Omental fat pad (tissue), 3 donors: ENCODE measurements at regions not wholly inside any gene's neighbourhood (a gene's known extent, or its start where the extent isn't known, plus 50 kb on each side); places are given as distances from the start of the nearest gene placed in this dataset.

Experiments
- ATAC-seq: fragments of 150-250 bp; one replicate; pipeline ENCODE4 v1.9.1; 2016; ENCODE audit warnings: mild to moderate bottlenecking, moderate library complexity; ENCODE audit not compliant: low FRiP score
- DNase-seq: peaks from one replicate; pipeline ENCODE4 v3.0.0-alpha.2; 2019; ENCODE audit warnings: low spot score
- TF ChIP-seq, protein P1 (sequence below), 3 donors: fragments of 450-650 bp; IDR thresholded peaks; one replicate each; pipeline ENCODE4 v1.5.1; 2016 to 2017; ENCODE audit warnings: antibody characterized with exemption in 3 of 3, mild to moderate bottlenecking in 3 of 3, moderate library complexity in 2 of 3

DNA sequence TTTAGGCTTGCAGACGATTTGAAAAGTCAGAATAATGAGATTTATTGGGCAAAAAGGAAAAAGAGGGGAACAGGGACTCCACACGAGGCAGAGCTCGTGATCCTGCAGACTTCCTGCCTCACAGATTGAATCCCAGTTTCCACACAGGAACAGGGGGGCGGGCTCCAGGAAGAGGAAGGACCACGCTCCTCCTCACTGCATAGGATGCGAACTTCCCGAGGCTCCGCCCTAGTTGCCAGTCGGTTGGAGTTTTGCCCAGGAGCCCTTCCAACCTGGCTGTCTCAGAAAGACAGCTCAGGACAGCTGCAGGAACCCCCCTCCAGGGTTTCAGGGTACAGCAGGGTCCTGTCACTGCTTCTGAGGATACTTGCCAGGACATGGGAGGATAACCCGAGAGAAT, 488.3 kb upstream of the ADARB2 start:
- TF ChIP-seq, protein P1, sequence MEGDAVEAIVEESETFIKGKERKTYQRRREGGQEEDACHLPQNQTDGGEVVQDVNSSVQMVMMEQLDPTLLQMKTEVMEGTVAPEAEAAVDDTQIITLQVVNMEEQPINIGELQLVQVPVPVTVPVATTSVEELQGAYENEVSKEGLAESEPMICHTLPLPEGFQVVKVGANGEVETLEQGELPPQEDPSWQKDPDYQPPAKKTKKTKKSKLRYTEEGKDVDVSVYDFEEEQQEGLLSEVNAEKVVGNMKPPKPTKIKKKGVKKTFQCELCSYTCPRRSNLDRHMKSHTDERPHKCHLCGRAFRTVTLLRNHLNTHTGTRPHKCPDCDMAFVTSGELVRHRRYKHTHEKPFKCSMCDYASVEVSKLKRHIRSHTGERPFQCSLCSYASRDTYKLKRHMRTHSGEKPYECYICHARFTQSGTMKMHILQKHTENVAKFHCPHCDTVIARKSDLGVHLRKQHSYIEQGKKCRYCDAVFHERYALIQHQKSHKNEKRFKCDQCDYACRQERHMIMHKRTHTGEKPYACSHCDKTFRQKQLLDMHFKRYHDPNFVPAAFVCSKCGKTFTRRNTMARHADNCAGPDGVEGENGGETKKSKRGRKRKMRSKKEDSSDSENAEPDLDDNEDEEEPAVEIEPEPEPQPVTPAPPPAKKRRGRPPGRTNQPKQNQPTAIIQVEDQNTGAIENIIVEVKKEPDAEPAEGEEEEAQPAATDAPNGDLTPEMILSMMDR (IDR thresholded peaks at IDR 0.05): no peak
- DNase-seq (no peak), ATAC-seq (no peak)

DNA sequence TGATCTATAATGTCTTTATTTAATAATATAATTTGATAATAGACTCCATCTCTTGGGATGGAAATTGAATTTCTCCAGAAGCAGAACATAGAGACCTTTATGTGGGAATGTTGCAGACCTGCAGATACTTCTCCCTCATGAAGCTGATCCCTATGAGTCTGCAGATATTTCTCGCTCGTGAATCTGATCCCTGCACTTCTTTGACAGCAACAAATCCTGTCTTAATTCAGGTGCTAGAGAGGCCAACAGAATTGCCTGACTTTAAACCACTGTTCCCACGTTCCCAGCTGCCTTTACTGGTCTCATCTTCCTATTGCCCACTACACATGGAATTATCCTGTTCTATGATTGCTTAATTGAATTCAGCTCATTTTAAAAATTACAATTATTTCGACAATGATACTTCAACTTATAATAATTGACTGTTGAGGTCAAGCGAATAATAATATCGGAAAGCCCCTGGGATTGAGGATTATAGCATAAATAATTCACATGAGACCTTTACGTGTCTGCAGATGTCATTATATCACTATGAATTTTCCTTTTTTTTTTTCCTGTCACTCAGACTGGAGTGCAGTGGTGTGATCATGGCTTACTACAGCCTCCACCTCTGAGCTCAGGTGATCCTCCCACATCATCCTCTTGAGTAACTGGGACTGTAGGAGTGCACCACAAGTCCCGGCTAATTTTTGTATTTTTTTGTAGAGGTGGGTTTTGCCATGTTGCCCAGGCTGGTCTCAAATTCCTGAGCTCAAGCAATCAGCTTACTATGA, 486.4 kb upstream of the ADARB2 start:
- TF ChIP-seq, protein P1 (IDR thresholded peaks at IDR 0.05): no peak
- DNase-seq (no peak), ATAC-seq (no peak)

- TF ChIP-seq, protein P1 (IDR thresholded peaks at IDR 0.05): no peak
- ATAC-seq (no peak), DNase-seq (no peak)
Observed at GRCh38 chr10:2222631-2223030, 485.3 kb upstream of the ADARB2 start.

DNA sequence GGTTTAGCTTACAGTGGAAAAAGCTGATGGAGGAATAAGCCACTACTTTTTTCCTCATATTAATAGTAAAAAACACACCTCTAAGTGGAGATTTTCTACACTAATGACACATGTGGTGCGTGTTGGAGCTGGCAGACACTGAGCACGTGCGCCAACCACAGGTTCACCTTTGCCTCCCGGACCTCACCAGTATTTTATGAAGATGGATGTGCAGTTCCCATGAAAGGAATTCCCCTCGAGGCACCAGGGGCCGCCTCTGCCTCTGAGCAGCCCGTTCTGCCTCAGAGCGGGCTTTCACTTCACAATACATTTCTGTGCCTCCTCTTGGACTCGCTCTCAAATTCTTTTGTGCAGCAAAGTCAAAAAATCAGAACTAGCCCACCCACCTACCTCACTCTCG, 477.5 kb upstream of the ADARB2 start:
- ATAC-seq (no peak), DNase-seq (no peak)
- TF ChIP-seq, protein P1 (IDR thresholded peaks at IDR 0.05): no peak

GRCh38 chr10:2214092-2214491, 476.8 kb upstream of the ADARB2 start:
- TF ChIP-seq, protein P1 (IDR thresholded peaks at IDR 0.05): no peak
- no peak for ATAC-seq
- DNase-seq: no peak

- ATAC-seq: no peak
- DNase-seq: no peak
- TF ChIP-seq, protein P1 (IDR thresholded peaks at IDR 0.05): no peak
Observed at GRCh38 chr10:2212244-2212834, 475.0 kb upstream of the ADARB2 start.

DNA sequence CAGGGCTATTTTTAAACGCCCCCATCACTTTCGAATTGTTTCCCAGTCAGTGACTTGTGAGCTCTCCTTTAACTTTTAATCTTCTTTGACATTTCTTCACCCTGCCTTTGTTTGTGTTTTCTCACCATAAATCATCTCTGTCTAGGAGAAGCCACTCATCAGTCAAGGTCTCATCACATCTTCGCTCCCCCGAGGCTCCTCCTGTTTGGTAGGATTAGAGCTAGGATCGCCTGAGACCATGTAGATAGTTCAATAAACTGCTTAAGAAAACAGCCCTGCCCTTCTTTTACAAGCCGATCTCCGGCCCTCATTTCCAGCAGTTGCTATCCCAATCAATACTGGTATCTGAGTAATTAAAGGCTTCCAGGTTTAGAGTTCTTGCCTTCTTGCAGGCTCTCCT, 472.8 kb upstream of the ADARB2 start:
- TF ChIP-seq, protein P1 (IDR thresholded peaks at IDR 0.05): no peak
- DNase-seq (no peak), ATAC-seq (no peak)
